ENCODE measurements at regions not wholly inside any gene's neighbourhood (a gene's known extent, or its start where the extent isn't known, plus 50 kb on each side); places are given as distances from the start of the nearest gene placed in this dataset.

DNA sequence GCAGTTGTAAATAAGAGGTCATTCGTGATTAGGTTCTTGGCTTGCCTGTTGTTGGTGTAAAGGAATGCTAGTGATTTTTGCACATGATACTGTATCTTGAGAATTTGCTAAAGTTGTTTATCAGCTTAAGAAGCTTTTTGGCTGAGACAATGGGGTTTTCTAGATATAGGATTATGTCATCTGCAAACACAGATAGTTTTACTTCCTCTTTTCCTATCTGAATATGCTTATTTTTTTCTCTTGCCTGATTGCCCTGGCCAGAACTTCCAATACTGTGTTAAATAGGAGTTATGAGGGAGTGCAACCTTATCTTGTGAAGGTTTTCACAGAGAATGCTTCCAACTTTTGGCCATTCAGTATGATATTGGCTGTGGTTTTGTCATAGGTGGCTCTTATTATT is 576.1 kb upstream of the RGS18 start:
- Histone ChIP-seq H3K9me3 (ENCODE audit: control insufficient read depth in 2 of 2, low read length in 2 of 2) (no peaks in the 10 kb centered on the region), H3K27me3 (ENCODE audit: control insufficient read depth in 1 of 2, insufficient read depth in 2 of 2, low read length in 2 of 2) (no peaks in the 10 kb centered on the region), H3K9ac (ENCODE audit: low read length in 2 of 2) (no peak overlapping the region), H3K27ac (ENCODE audit: low read length) (no peak overlapping the region), H3K4me3 (ENCODE audit: low read length in 2 of 2) (no peak overlapping the region), H3K4me1 (ENCODE audit: control insufficient read depth, insufficient read depth, low read length) (no peaks in the 10 kb centered on the region), H3K36me3 (ENCODE audit: control insufficient read depth in 2 of 2, insufficient read depth in 2 of 2, low read length in 2 of 2) (no peaks in the 10 kb centered on the region)

DNA sequence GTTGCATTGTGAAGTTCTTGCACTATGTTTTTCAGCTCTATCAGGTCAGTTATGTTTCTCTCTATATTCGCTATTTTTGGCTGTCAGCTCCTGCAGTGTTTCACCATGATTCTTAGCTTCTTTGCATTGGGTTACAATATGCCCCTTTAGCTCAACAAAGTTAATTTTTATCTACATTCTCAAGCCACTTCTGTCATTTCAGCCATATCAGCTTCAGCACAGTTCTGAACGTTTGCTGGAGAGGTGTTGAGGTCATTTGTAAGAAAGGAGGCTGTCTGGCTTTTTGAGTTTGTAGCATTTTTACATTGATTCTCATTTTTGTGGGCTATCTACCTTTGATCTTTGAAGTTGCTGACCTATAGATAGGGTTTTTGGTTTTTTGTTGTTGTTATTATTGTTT is 573.2 kb upstream of the RGS18 start:
- no peaks in the 10 kb centered on the region for H3K9me3 ChIP-seq (ENCODE audit: control insufficient read depth in 2 of 2, low read length in 2 of 2)
- H3K9ac ChIP-seq (ENCODE audit: low read length in 2 of 2), result no peak overlapping the region
- no peak overlapping the region for H3K4me3 ChIP-seq (ENCODE audit: low read length in 2 of 2)
- no peak overlapping the region for H3K27ac ChIP-seq (ENCODE audit: low read length)
- no peaks in the 10 kb centered on the region for H3K27me3 ChIP-seq (ENCODE audit: control insufficient read depth in 1 of 2, insufficient read depth in 2 of 2, low read length in 2 of 2)
- H3K4me1 ChIP-seq (ENCODE audit: control insufficient read depth, insufficient read depth, low read length), result no peaks in the 10 kb centered on the region
- no peaks in the 10 kb centered on the region for H3K36me3 ChIP-seq (ENCODE audit: control insufficient read depth in 2 of 2, insufficient read depth in 2 of 2, low read length in 2 of 2)

GRCh38 chr1:191588905-191589304 is 569.4 kb upstream of the RGS18 start:
- H3K9me3 ChIP-seq (ENCODE audit: control insufficient read depth in 2 of 2, low read length in 2 of 2), result no peaks in the 10 kb centered on the region
- H3K36me3 ChIP-seq (ENCODE audit: control insufficient read depth in 2 of 2, insufficient read depth in 2 of 2, low read length in 2 of 2), result no peaks in the 10 kb centered on the region
- no peak overlapping the region for H3K4me3 ChIP-seq (ENCODE audit: low read length in 2 of 2)
- H3K27ac ChIP-seq (ENCODE audit: low read length), result no peak overlapping the region
- no peak overlapping the region for H3K9ac ChIP-seq (ENCODE audit: low read length in 2 of 2)
- H3K4me1 ChIP-seq (ENCODE audit: control insufficient read depth, insufficient read depth, low read length), result no peaks in the 10 kb centered on the region
- no peaks in the 10 kb centered on the region for H3K27me3 ChIP-seq (ENCODE audit: control insufficient read depth in 1 of 2, insufficient read depth in 2 of 2, low read length in 2 of 2)

DNA sequence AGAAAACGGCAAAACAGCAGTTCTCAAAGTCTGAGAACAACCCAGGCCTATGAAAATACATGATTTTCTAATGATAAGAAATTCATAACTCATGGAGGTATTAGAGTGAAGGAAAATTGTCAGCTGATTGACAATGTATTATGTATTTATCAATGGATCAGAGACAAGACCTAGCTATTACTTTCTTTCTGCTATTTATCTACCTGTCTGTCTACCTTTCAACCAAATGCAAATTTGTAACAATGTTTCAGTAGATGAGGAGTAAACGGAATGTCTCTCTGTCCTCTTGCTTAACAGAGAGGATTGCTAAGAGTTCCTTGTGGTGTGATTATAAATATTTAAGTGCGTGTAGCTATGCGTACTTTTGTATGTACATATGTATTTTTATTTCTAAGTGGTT is 568.7 kb upstream of the RGS18 start:
- Histone ChIP-seq H3K27me3 (ENCODE audit: control insufficient read depth in 1 of 2, insufficient read depth in 2 of 2, low read length in 2 of 2) (no peaks in the 10 kb centered on the region), H3K9me3 (ENCODE audit: control insufficient read depth in 2 of 2, low read length in 2 of 2) (no peaks in the 10 kb centered on the region), H3K9ac (ENCODE audit: low read length in 2 of 2) (no peak overlapping the region), H3K27ac (ENCODE audit: low read length) (no peak overlapping the region), H3K36me3 (ENCODE audit: control insufficient read depth in 2 of 2, insufficient read depth in 2 of 2, low read length in 2 of 2) (no peaks in the 10 kb centered on the region), H3K4me1 (ENCODE audit: control insufficient read depth, insufficient read depth, low read length) (no peaks in the 10 kb centered on the region), H3K4me3 (ENCODE audit: low read length in 2 of 2) (no peak overlapping the region)

- Histone ChIP-seq H3K27ac (ENCODE audit: low read length) (no peak overlapping the region), H3K4me1 (ENCODE audit: control insufficient read depth, insufficient read depth, low read length) (no peaks in the 10 kb centered on the region), H3K9me3 (ENCODE audit: control insufficient read depth in 2 of 2, low read length in 2 of 2) (no peaks in the 10 kb centered on the region), H3K27me3 (ENCODE audit: control insufficient read depth in 1 of 2, insufficient read depth in 2 of 2, low read length in 2 of 2) (no peaks in the 10 kb centered on the region), H3K9ac (ENCODE audit: low read length in 2 of 2) (no peak overlapping the region), H3K4me3 (ENCODE audit: low read length in 2 of 2) (no peak overlapping the region), H3K36me3 (ENCODE audit: control insufficient read depth in 2 of 2, insufficient read depth in 2 of 2, low read length in 2 of 2) (no peaks in the 10 kb centered on the region)
Measured at GRCh38 chr1:191590578-191590977, 567.7 kb upstream of the RGS18 start.

GRCh38 chr1:191592039-191592438 is 566.2 kb upstream of the RGS18 start:
- no peak overlapping the region for H3K9ac ChIP-seq (ENCODE audit: low read length in 2 of 2)
- H3K27ac ChIP-seq (ENCODE audit: low read length), result no peak overlapping the region
- H3K36me3 ChIP-seq (ENCODE audit: control insufficient read depth in 2 of 2, insufficient read depth in 2 of 2, low read length in 2 of 2), result no peaks in the 10 kb centered on the region
- no peaks in the 10 kb centered on the region for H3K27me3 ChIP-seq (ENCODE audit: control insufficient read depth in 1 of 2, insufficient read depth in 2 of 2, low read length in 2 of 2)
- no peaks in the 10 kb centered on the region for H3K4me1 ChIP-seq (ENCODE audit: control insufficient read depth, insufficient read depth, low read length)
- H3K9me3 ChIP-seq (ENCODE audit: control insufficient read depth in 2 of 2, low read length in 2 of 2), result no peaks in the 10 kb centered on the region
- H3K4me3 ChIP-seq (ENCODE audit: low read length in 2 of 2), result no peak overlapping the region

DNA sequence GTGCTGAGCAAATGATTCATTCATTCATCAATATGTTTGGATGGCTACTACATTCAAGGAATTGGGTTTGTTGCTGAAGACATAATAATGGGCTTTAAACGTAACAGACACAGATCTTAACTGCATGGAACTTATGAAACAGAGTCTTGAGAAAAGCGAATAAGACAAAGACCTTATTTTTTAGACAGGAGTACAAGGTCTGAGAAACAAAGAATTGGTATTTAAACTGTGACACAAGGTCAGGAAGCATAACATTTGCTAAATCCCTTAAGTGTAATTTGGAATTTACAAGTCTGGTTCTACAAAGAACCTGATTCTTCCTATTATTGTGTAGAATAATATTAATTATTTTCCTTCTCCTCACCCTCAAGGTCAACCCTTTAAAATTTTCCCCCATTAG is 565.4 kb upstream of the RGS18 start:
- no peaks in the 10 kb centered on the region for H3K27me3 ChIP-seq (ENCODE audit: control insufficient read depth in 1 of 2, insufficient read depth in 2 of 2, low read length in 2 of 2)
- no peak overlapping the region for H3K9ac ChIP-seq (ENCODE audit: low read length in 2 of 2)
- H3K4me3 ChIP-seq (ENCODE audit: low read length in 2 of 2), result no peak overlapping the region
- no peak overlapping the region for H3K27ac ChIP-seq (ENCODE audit: low read length)
- no peaks in the 10 kb centered on the region for H3K36me3 ChIP-seq (ENCODE audit: control insufficient read depth in 2 of 2, insufficient read depth in 2 of 2, low read length in 2 of 2)
- H3K4me1 ChIP-seq (ENCODE audit: control insufficient read depth, insufficient read depth, low read length), result no peaks in the 10 kb centered on the region
- no peaks in the 10 kb centered on the region for H3K9me3 ChIP-seq (ENCODE audit: control insufficient read depth in 2 of 2, low read length in 2 of 2)

DNA sequence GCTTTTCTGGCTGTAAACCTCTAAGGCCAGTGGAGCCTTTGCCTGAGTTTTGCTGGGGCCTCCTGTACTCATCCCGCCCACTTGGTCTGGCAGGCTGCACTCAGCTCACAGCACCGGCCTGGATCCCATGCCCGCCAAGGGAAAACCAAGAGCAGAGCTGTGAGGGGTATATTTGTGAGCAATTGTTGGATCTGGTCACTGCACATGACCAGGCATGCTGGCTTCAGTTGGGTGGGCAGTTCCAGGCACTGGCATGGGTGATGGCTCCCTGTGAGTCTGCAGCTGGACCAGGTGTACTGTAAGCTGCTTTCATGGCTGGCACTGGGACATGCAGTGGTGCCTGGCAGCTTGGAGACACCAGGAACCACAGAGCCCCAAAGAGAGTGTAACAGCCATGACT is 563.1 kb upstream of the RGS18 start:
- no peak overlapping the region for H3K27ac ChIP-seq (ENCODE audit: low read length)
- no peak overlapping the region for H3K4me3 ChIP-seq (ENCODE audit: low read length in 2 of 2)
- no peaks in the 10 kb centered on the region for H3K9me3 ChIP-seq (ENCODE audit: control insufficient read depth in 2 of 2, low read length in 2 of 2)
- no peaks in the 10 kb centered on the region for H3K4me1 ChIP-seq (ENCODE audit: control insufficient read depth, insufficient read depth, low read length)
- H3K36me3 ChIP-seq (ENCODE audit: control insufficient read depth in 2 of 2, insufficient read depth in 2 of 2, low read length in 2 of 2), result no peaks in the 10 kb centered on the region
- no peaks in the 10 kb centered on the region for H3K27me3 ChIP-seq (ENCODE audit: control insufficient read depth in 1 of 2, insufficient read depth in 2 of 2, low read length in 2 of 2)
- H3K9ac ChIP-seq (ENCODE audit: low read length in 2 of 2), result no peak overlapping the region

DNA sequence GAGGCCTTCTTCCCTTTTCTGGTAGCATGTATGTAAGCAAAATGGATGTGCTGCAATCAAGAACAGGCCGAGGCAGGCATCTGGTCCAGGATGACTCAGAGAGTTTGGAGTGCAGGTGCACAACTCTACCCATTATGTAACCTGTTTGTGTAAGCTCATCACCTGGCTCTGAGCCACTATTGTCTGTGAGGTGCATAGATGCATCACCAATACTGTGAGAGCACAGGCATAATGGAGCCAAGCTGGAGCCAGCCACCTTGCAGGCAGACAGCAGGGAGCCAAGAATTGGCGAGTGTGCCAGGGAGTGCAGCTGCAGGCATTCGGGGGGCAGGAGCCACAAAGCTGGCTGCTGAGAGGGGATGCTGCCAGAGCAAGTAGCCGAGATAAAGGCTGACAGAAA is 549.9 kb upstream of the RGS18 start:
- Histone ChIP-seq H3K9ac (ENCODE audit: low read length in 2 of 2) (no peak overlapping the region), H3K9me3 (ENCODE audit: control insufficient read depth in 2 of 2, low read length in 2 of 2) (no peaks in the 10 kb centered on the region), H3K4me1 (ENCODE audit: control insufficient read depth, insufficient read depth, low read length) (no peaks in the 10 kb centered on the region), H3K36me3 (ENCODE audit: control insufficient read depth in 2 of 2, insufficient read depth in 2 of 2, low read length in 2 of 2) (no peaks in the 10 kb centered on the region), H3K27me3 (ENCODE audit: control insufficient read depth in 1 of 2, insufficient read depth in 2 of 2, low read length in 2 of 2) (no peaks in the 10 kb centered on the region), H3K4me3 (ENCODE audit: low read length in 2 of 2) (no peak overlapping the region), H3K27ac (ENCODE audit: low read length) (no peak overlapping the region)

- Histone ChIP-seq H3K9ac (ENCODE audit: low read length in 2 of 2) (no peak overlapping the region), H3K9me3 (ENCODE audit: control insufficient read depth in 2 of 2, low read length in 2 of 2) (no peaks in the 10 kb centered on the region), H3K27ac (ENCODE audit: low read length) (no peak overlapping the region), H3K4me1 (ENCODE audit: control insufficient read depth, insufficient read depth, low read length) (no peaks in the 10 kb centered on the region), H3K27me3 (ENCODE audit: control insufficient read depth in 1 of 2, insufficient read depth in 2 of 2, low read length in 2 of 2) (no peaks in the 10 kb centered on the region), H3K36me3 (ENCODE audit: control insufficient read depth in 2 of 2, insufficient read depth in 2 of 2, low read length in 2 of 2) (no peaks in the 10 kb centered on the region), H3K4me3 (ENCODE audit: low read length in 2 of 2) (no peak overlapping the region)
Measured at GRCh38 chr1:191609305-191609704, 549.0 kb upstream of the RGS18 start.

DNA sequence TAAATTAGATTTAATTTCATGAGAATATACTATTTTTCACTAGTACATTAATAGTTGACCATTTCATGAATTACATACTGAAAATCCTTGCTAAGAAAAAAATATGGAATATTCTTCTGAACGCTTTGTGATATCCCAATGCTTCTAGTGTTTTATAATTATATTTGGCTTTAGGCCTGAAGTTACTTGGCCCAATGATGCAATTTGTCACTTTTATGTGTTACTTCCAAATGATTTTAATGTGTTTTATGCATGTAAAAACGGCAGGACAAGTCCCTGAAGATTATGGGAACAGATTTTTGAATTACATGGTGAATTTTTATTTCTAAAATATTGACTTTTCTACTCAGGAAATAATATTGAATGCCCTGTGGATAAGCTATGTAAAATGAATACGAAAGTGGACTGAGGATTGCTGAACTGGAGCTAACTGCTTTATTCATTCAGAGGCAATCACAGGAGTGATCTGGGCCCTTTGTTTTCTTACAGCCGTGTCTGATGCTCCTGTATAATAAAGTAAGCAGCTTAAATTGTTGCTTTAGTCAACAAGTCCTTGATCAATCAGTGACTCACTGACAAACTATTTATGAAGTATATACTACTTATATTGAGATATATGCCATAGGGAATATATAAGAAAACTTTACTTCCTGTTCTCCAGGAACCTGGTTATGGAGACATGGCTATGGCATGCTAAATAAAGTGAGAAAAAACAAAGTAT is 543.0 kb upstream of the RGS18 start:
- Histone ChIP-seq H3K4me1 (ENCODE audit: control insufficient read depth, insufficient read depth, low read length) (no peaks in the 10 kb centered on the region), H3K27ac (ENCODE audit: low read length) (no peak overlapping the region), H3K27me3 (ENCODE audit: control insufficient read depth in 1 of 2, insufficient read depth in 2 of 2, low read length in 2 of 2) (no peaks in the 10 kb centered on the region), H3K4me3 (ENCODE audit: low read length in 2 of 2) (no peak overlapping the region), H3K9me3 (ENCODE audit: control insufficient read depth in 2 of 2, low read length in 2 of 2) (no peaks in the 10 kb centered on the region), H3K9ac (ENCODE audit: low read length in 2 of 2) (no peak overlapping the region), H3K36me3 (ENCODE audit: control insufficient read depth in 2 of 2, insufficient read depth in 2 of 2, low read length in 2 of 2) (no peaks in the 10 kb centered on the region)

Measured in stomach smooth muscle (tissue), 2 donors.